Panc1 (cell line): ENCODE measurements at regions not wholly inside any gene's neighbourhood (a gene's known extent, or its start where the extent isn't known, plus 50 kb on each side); places are given as distances from the start of the nearest gene placed in this dataset.

ENCODE experiments used
- POLR2AphosphoS5 ChIP-seq: IDR thresholded peaks from 2 replicates; pipeline ENCODE4 v1.6.1; 2012; ENCODE audit warnings: mild to moderate bottlenecking, low read depth, low read length, moderate library complexity
- TF ChIP-seq, protein P1 (sequence below): fragments of 450-650 bp; IDR thresholded peaks from 2 replicates; pipeline ENCODE4 v1.5.1; 2017; ENCODE audit warnings: mild to moderate bottlenecking

DNA sequence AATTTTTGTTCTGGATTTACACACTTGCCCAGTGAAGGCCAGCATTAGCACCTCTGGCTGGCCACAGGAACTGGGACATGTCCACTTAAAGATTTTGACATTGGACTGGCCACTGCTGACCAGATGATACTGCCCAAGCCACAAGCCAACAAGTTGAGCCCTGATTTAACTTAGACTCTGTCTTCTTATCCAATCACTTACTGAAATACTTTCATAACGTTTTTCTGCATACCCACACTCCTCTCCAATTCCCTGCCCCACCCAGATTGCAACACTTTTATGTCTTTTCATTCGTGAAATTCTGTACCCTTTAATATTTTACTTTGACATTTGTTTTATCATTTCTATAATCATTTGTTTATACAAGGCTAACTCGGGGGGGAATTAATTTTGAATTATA is 170.3 kb upstream of the TAB2 start:
- TF ChIP-seq, protein P1, sequence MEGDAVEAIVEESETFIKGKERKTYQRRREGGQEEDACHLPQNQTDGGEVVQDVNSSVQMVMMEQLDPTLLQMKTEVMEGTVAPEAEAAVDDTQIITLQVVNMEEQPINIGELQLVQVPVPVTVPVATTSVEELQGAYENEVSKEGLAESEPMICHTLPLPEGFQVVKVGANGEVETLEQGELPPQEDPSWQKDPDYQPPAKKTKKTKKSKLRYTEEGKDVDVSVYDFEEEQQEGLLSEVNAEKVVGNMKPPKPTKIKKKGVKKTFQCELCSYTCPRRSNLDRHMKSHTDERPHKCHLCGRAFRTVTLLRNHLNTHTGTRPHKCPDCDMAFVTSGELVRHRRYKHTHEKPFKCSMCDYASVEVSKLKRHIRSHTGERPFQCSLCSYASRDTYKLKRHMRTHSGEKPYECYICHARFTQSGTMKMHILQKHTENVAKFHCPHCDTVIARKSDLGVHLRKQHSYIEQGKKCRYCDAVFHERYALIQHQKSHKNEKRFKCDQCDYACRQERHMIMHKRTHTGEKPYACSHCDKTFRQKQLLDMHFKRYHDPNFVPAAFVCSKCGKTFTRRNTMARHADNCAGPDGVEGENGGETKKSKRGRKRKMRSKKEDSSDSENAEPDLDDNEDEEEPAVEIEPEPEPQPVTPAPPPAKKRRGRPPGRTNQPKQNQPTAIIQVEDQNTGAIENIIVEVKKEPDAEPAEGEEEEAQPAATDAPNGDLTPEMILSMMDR: no peak
- TF ChIP-seq POLR2AphosphoS5: no peak
